ENCODE measurements at regions not wholly inside any gene's neighbourhood (a gene's known extent, or its start where the extent isn't known, plus 50 kb on each side); places are given as distances from the start of the nearest gene placed in this dataset.

- DNase-seq (ENCODE audit: low read depth), result no peak
Measured at GRCh38 chr15:98560338-98560737, 88.0 kb upstream of the IGF1R start.

GRCh38 chr15:98561169-98561941 lies 87.0 kb upstream of the IGF1R start:
- DNase-seq (ENCODE audit: low read depth), result no peak

GRCh38 chr15:98562331-98562937 lies 85.9 kb upstream of the IGF1R start:
- no peak for DNase-seq (ENCODE audit: low read depth)

GRCh38 chr15:98565566-98565965 lies 82.8 kb upstream of the IGF1R start:
- no peak for DNase-seq (ENCODE audit: low read depth)

- DNase-seq (ENCODE audit: low read depth), result no peak
Measured at GRCh38 chr15:98567951-98568350, 80.4 kb upstream of the IGF1R start.

- DNase-seq (ENCODE audit: low read depth), result no peak
Measured at GRCh38 chr15:98568382-98569017, 79.8 kb upstream of the IGF1R start.

GRCh38 chr15:98570119-98570518 lies 78.2 kb upstream of the IGF1R start:
- DNase-seq (ENCODE audit: low read depth), result no peak

- no peak for DNase-seq (ENCODE audit: low read depth)
Measured at GRCh38 chr15:98580572-98580971, 67.8 kb upstream of the IGF1R start.

GRCh38 chr15:98581715-98582114 lies 66.6 kb upstream of the IGF1R start:
- DNase-seq (ENCODE audit: low read depth), result no peak

GRCh38 chr15:98582900-98583554 lies 65.3 kb upstream of the IGF1R start:
- DNase-seq (ENCODE audit: low read depth), result no peak

- DNase-seq (ENCODE audit: low read depth), result no peak
Measured at GRCh38 chr15:98583771-98584430, 64.4 kb upstream of the IGF1R start.

- no peak for DNase-seq (ENCODE audit: low read depth)
Measured at GRCh38 chr15:98586066-98586465, 62.3 kb upstream of the IGF1R start.

- DNase-seq (ENCODE audit: low read depth), result no peak
Measured at GRCh38 chr15:98592136-98592535, 56.2 kb upstream of the IGF1R start.

GRCh38 chr15:98596131-98596530 lies 52.2 kb upstream of the IGF1R start:
- DNase-seq (ENCODE audit: low read depth), result no peak

- no peak for DNase-seq (ENCODE audit: low read depth)
Measured at GRCh38 chr15:98596885-98597392, 51.4 kb upstream of the IGF1R start.

- no peak for DNase-seq (ENCODE audit: low read depth)
Measured at GRCh38 chr15:98597666-98598065, 50.7 kb upstream of the IGF1R start.
